Lower leg skin (tissue), 4 donors: ENCODE measurements at regions not wholly inside any gene's neighbourhood (a gene's known extent, or its start where the extent isn't known, plus 50 kb on each side); places are given as distances from the start of the nearest gene placed in this dataset.

Experiments
- DNase-seq, 2 donors: peaks; one replicate each; pipeline ENCODE4 v3.0.0-alpha.2; 2019; ENCODE audit warnings: low spot score in 2 of 2
- H3K4me3 ChIP-seq: fragments of 200-600 bp; sonication (generic); 2 replicates; pipeline ENCODE4 v1.5.1; 2017; ENCODE audit warnings: mild to moderate bottlenecking, low read depth; ENCODE audit not compliant: poor library complexity, severe bottlenecking
- CTCF ChIP-seq, 3 donors: fragments of 450-650 bp; IDR thresholded peaks; one replicate each; pipeline ENCODE4 v1.5.1; 2016; ENCODE audit warnings: antibody characterized with exemption in 3 of 3, mild to moderate bottlenecking in 3 of 3, moderate library complexity in 2 of 3
- POLR2A ChIP-seq, 2 donors: fragments of 450-650 bp; IDR thresholded peaks; one replicate each; pipeline ENCODE4 v1.6.1; 2016 to 2017; ENCODE audit warnings: antibody characterized with exemption in 2 of 2, mild to moderate bottlenecking in 1 of 2, moderate library complexity in 1 of 2
- WGBS, 2 donors: methylation state at CpG; one replicate each; pipeline ENCODE4 v1.1.5; 2018; 5-methylcytosine and 5-hydroxymethylcytosine counted together
- intact Hi-C: fragments of 100-400 bp; cut with DNase I; formaldehyde crosslinking; loops from one replicate; pipeline ENCODE4 v1.15.0; 2023; ENCODE audit warnings: low total_unique reads

- no peak for TF ChIP-seq POLR2A (IDR thresholded peaks at IDR 0.05)
- TF ChIP-seq CTCF (IDR thresholded peaks at IDR 0.05) = no peak
- DNase-seq = no peak
- WGBS, 2 donors = 86 to 94% methylated on average over 5 of the region's 5 CpGs
- intact Hi-C loops = no loop called here
- H3K4me3 ChIP-seq = no peak overlapping the region
Observed at GRCh38 chr16:87015021-87015420, 302.2 kb downstream of the C16orf95 start.

GRCh38 chr16:87016046-87017035, 300.9 kb downstream of the C16orf95 start:
- no peak for DNase-seq
- TF ChIP-seq CTCF (IDR thresholded peaks at IDR 0.05) (no peak), POLR2A (IDR thresholded peaks at IDR 0.05) (no peak)
- WGBS, 2 donors = 53 to 59% methylated on average over 15 of the region's 15 CpGs
- H3K4me3 ChIP-seq = no peak overlapping the region
- intact Hi-C loops = no loop called here

- intact Hi-C loops = no loop called here
- TF ChIP-seq CTCF (IDR thresholded peaks at IDR 0.05) = no peak
- TF ChIP-seq POLR2A (IDR thresholded peaks at IDR 0.05) = no peak
- DNase-seq = no peak
- no peak overlapping the region for H3K4me3 ChIP-seq
- WGBS, 2 donors = 49 to 62% methylated on average over 9 of the region's 9 CpGs
Observed at GRCh38 chr16:87017371-87018012, 299.7 kb downstream of the C16orf95 start.

- WGBS, 2 donors = 68 to 83% methylated on average over 1 of the region's 1 CpG
Observed at GRCh38 chr16:87025676-87026075, 291.5 kb downstream of the C16orf95 start.

GRCh38 chr16:87027056-87027616, 290.1 kb downstream of the C16orf95 start:
- no peak overlapping the region for H3K4me3 ChIP-seq
- intact Hi-C loops = no loop called here
- TF ChIP-seq POLR2A (IDR thresholded peaks at IDR 0.05) (no peak), CTCF (IDR thresholded peaks at IDR 0.05) (no peak)
- 81 to 86% methylated on average over 13 to 15 of the region's 16 CpGs for WGBS, 2 donors
- DNase-seq = no peak

More at GRCh38 chr16:87025676-87026075, 291.5 kb downstream of the C16orf95 start:
- no peak overlapping the region for H3K4me3 ChIP-seq
- intact Hi-C loops = no loop called here
- TF ChIP-seq CTCF (IDR thresholded peaks at IDR 0.05) (no peak), POLR2A (IDR thresholded peaks at IDR 0.05) (no peak)
- DNase-seq = no peak
